A673 (cell line): ENCODE measurements at regions not wholly inside any gene's neighbourhood (a gene's known extent, or its start where the extent isn't known, plus 50 kb on each side); places are given as distances from the start of the nearest gene placed in this dataset.

ENCODE experiments used
- EZH2 ChIP-seq: fragments of 200-600 bp; sonication (generic); IDR thresholded peaks from 2 replicates; pipeline ENCODE4 v1.6.1; 2017; ENCODE audit warnings: borderline replicate concordance, low read depth, mild to moderate bottlenecking, mixed read lengths, antibody characterized with exemption, low read length; ENCODE audit not compliant: poor library complexity, severe bottlenecking
- TF ChIP-seq, protein P1 (sequence below): fragments of 300-800, 200-600 bp; sonication (generic); conservative IDR thresholded peaks from 2 replicates; pipeline ENCODE4 v1.5.1; 2017; ENCODE audit warnings: low read depth, mild to moderate bottlenecking, antibody characterized with exemption, low read length, moderate library complexity, mixed read lengths

DNA sequence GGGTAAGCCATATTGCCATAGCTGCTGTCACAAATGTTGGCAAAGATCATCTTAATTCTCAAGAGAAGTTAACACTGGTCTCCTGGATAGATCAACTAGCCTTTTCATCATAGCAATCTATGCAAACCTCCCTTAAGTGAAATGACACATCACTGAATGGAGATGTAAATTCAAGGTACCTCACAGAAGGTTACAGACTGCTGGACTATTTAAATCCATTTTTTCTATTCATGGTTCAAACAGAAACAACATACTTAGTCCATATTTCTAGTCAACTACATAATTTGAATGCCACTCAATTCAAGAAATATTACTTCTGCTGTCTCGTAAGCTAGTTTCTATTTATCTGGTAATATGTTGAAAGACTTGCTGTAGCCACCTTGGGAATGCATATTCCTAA lies 748.3 kb downstream of the C12orf50 start:
- TF ChIP-seq, protein P1, sequence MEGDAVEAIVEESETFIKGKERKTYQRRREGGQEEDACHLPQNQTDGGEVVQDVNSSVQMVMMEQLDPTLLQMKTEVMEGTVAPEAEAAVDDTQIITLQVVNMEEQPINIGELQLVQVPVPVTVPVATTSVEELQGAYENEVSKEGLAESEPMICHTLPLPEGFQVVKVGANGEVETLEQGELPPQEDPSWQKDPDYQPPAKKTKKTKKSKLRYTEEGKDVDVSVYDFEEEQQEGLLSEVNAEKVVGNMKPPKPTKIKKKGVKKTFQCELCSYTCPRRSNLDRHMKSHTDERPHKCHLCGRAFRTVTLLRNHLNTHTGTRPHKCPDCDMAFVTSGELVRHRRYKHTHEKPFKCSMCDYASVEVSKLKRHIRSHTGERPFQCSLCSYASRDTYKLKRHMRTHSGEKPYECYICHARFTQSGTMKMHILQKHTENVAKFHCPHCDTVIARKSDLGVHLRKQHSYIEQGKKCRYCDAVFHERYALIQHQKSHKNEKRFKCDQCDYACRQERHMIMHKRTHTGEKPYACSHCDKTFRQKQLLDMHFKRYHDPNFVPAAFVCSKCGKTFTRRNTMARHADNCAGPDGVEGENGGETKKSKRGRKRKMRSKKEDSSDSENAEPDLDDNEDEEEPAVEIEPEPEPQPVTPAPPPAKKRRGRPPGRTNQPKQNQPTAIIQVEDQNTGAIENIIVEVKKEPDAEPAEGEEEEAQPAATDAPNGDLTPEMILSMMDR = no peak
- TF ChIP-seq EZH2 = no peak
